Gastrocnemius medialis (tissue), 4 donors: ENCODE measurements at regions not wholly inside any gene's neighbourhood (a gene's known extent, or its start where the extent isn't known, plus 50 kb on each side); places are given as distances from the start of the nearest gene placed in this dataset.

ENCODE experiments used
- CTCF ChIP-seq, 5 experiments: fragments of 450-650 bp in 3 of 5; fragments of 200-600 bp in 2 of 5; sonication (generic) in 2 of 5; IDR thresholded peaks in 4 of 5; conservative IDR thresholded peaks in 1 of 5; 1 replicate in 4 of 5; 2 replicates in 1 of 5; pipeline ENCODE4 v1.5.1; 2016 to 2019; ENCODE audit warnings: antibody characterized with exemption in 5 of 5, mild to moderate bottlenecking in 3 of 5, moderate library complexity in 3 of 5
- POLR2A ChIP-seq, 2 donors: fragments of 450-650 bp; IDR thresholded peaks; one replicate each; pipeline ENCODE4 v1.6.1; 2017; ENCODE audit warnings: antibody characterized with exemption in 2 of 2, mild to moderate bottlenecking in 2 of 2, moderate library complexity in 2 of 2

GRCh38 chr1:112849425-112850033, 106.5 kb downstream of the SLC16A1 start:
- TF ChIP-seq CTCF (IDR thresholded peaks at IDR 0.05 in 4 of 5, conservative IDR thresholded peaks at IDR 0.05 in 1 of 5) = no peak
- TF ChIP-seq POLR2A (IDR thresholded peaks at IDR 0.05) = no peak
